ENCODE measurements at regions not wholly inside any gene's neighbourhood (a gene's known extent, or its start where the extent isn't known, plus 50 kb on each side); places are given as distances from the start of the nearest gene placed in this dataset.

DNA sequence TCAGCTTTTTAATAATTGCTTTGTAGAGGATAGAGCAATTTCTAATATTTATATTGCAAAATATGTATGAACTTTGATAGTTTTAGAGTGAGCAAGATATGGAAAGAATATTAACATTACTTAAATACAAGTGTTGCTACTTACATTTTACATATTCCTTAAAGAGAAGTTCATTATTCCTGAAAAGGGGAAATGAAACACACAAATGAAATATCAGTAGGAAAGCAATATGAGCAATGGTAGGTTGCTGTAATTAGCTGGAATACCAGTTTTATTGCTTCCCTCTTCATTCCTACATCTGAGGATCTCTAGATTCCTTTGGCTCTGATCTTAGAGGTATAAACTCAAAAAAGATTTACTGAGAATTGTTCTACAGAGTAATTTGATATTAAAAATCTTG, 414.1 kb downstream of the FAM170A start:
- no peak for TF ChIP-seq CTCF (IDR thresholded peaks at IDR 0.05; ENCODE audit: insufficient read depth, low read length, poor library complexity, severe bottlenecking)
- no peak overlapping the region for H3K4me3 ChIP-seq (replicated peaks; ENCODE audit: low read depth, low read length)
- no peaks in the 10 kb centered on the region for H3K27me3 ChIP-seq (replicated peaks; ENCODE audit: control insufficient read depth, insufficient read depth, low read length)
- no peak for DNase-seq (ENCODE audit: extremely low read depth, insufficient read length)
- H3K36me3 ChIP-seq (ENCODE audit: control insufficient read depth, insufficient read depth, low read length): no peaks in the 10 kb centered on the region

GRCh38 chr5:120052916-120053828, 410.9 kb upstream of the PRR16 start:
- no peak for DNase-seq (ENCODE audit: extremely low read depth, insufficient read length)
- Histone ChIP-seq H3K36me3 (ENCODE audit: control insufficient read depth, insufficient read depth, low read length) (no peaks in the 10 kb centered on the region), H3K4me3 (replicated peaks; ENCODE audit: low read depth, low read length) (no peak overlapping the region), H3K27me3 (replicated peaks; ENCODE audit: control insufficient read depth, insufficient read depth, low read length) (no peaks in the 10 kb centered on the region)
- no peak for TF ChIP-seq CTCF (IDR thresholded peaks at IDR 0.05; ENCODE audit: insufficient read depth, low read length, poor library complexity, severe bottlenecking)

DNA sequence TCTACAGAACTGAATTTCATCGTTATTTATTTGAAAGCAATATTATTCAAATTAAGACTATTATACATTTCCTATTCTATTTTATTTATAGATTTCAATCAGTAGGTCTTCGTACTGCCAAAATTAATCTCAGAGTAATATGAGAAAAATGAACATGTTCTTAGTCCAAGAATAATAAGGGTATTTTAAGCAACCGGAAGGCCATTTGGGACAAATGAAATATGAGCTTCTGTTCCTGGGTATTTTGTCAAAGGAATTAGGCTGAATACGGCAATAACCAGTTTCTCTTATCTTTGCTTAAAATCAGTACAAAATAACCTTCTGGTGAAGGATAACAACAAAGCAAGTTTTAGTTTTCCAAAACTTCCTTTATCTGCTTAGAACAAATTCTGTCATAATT, 410.3 kb upstream of the PRR16 start:
- DNase-seq (ENCODE audit: extremely low read depth, insufficient read length): no peak
- TF ChIP-seq CTCF (IDR thresholded peaks at IDR 0.05; ENCODE audit: insufficient read depth, low read length, poor library complexity, severe bottlenecking): no peak
- Histone ChIP-seq H3K4me3 (replicated peaks; ENCODE audit: low read depth, low read length) (no peak overlapping the region), H3K27me3 (replicated peaks; ENCODE audit: control insufficient read depth, insufficient read depth, low read length) (no peaks in the 10 kb centered on the region), H3K36me3 (ENCODE audit: control insufficient read depth, insufficient read depth, low read length) (no peaks in the 10 kb centered on the region)

- TF ChIP-seq CTCF (IDR thresholded peaks at IDR 0.05; ENCODE audit: insufficient read depth, low read length, poor library complexity, severe bottlenecking): no peak
These were observed 408.2 kb upstream of the PRR16 start for GRCh38 chr5:120055858-120056257.

GRCh38 chr5:120062515-120062917, 401.6 kb upstream of the PRR16 start:
- Histone ChIP-seq H3K4me3 (replicated peaks; ENCODE audit: low read depth, low read length) (no peak overlapping the region), H3K27me3 (replicated peaks; ENCODE audit: control insufficient read depth, insufficient read depth, low read length) (no peaks in the 10 kb centered on the region), H3K36me3 (ENCODE audit: control insufficient read depth, insufficient read depth, low read length) (no peaks in the 10 kb centered on the region)
- TF ChIP-seq CTCF (IDR thresholded peaks at IDR 0.05; ENCODE audit: insufficient read depth, low read length, poor library complexity, severe bottlenecking): no peak
- no peak for DNase-seq (ENCODE audit: extremely low read depth, insufficient read length)

More at GRCh38 chr5:120055858-120056257, 408.2 kb upstream of the PRR16 start:
- DNase-seq (ENCODE audit: extremely low read depth, insufficient read length): no peak
- Histone ChIP-seq H3K36me3 (ENCODE audit: control insufficient read depth, insufficient read depth, low read length) (no peaks in the 10 kb centered on the region), H3K4me3 (replicated peaks; ENCODE audit: low read depth, low read length) (no peak overlapping the region), H3K27me3 (replicated peaks; ENCODE audit: control insufficient read depth, insufficient read depth, low read length) (no peaks in the 10 kb centered on the region)

All from GM06990 (cell line).